Motor neuron (in vitro differentiated cells): ENCODE measurements at regions not wholly inside any gene's neighbourhood (a gene's known extent, or its start where the extent isn't known, plus 50 kb on each side); places are given as distances from the start of the nearest gene placed in this dataset.
A peak's percentile ranks its signal among the peaks of the same experiment; 100 is the strongest.
"Not testable (repeated sequence)": the region's sequence is repeated elsewhere in the genome, so short reads cannot be mapped to it uniquely, and the experiment has no call there.

ENCODE experiments used
- ATAC-seq, 8 experiments: fragments of 200-7000 bp; cut with Tn5 transposase; replicated peaks in 6 of 8; 2 replicates each; pipeline ENCODE4 v1.8.0; 2021; ENCODE audit warnings: mild to moderate bottlenecking in 8 of 8, moderate library complexity in 8 of 8
- H3K27ac ChIP-seq, 2 donors: fragments of 250-450 bp; sonication (Bioruptor Pico); 2 replicates each; pipeline ENCODE4 v1.9.0; 2021; ENCODE audit warnings: antibody characterized with exemption in 2 of 2, mild to moderate bottlenecking in 2 of 2, moderate library complexity in 1 of 2
- H3K4me1 ChIP-seq, 2 donors: fragments of 250-450 bp; sonication (Bioruptor Pico); replicated peaks in 1 of 2; 2 replicates each; pipeline ENCODE4 v1.6.1; 2021; ENCODE audit warnings: antibody characterized with exemption in 2 of 2, mild to moderate bottlenecking in 2 of 2, moderate library complexity in 1 of 2
- H3K4me3 ChIP-seq, 5 donors: fragments of 250-450 bp; sonication (Bioruptor Pico); 2 replicates each; pipeline ENCODE4 v1.9.0; 2021; ENCODE audit warnings: antibody characterized with exemption in 5 of 5, mild to moderate bottlenecking in 5 of 5, moderate library complexity in 4 of 5
- WGBS, 10 experiments: fragments of 450-650 bp; shearing (Covaris generic); methylation state at CpG; one replicate each; pipeline ENCODE4 v1.0.0; 2022; 5-methylcytosine and 5-hydroxymethylcytosine counted together
- in situ Hi-C, 9 experiments: fragments of 400-800 bp; cut with MboI; loops; one replicate each; pipeline ENCODE4 v1.15.0; 2021; ENCODE audit warnings: low sequenced_read_pairs in 9 of 9, low pct_unique_long_range_greater_than_20kb in 2 of 9; ENCODE audit not compliant: unreplicated experiment in 9 of 9

DNA sequence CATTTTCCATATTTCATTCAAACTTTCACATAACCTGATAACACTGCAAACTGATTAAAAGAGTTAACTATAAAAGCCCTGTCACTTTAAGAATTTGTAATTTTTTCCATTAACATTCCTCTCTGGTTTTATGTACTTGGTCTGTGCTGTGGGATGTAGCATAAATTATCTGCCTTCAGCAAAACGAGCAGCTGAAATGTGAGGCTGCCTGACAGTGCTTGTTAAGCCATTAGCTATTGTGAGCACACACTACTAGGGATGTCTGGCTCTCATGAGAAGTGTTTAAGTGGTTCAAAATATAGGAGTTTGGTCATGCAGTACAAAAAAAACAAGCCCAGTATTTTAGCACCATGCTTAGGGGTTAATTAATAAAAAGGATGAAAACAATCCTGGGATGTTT is 63.0 kb downstream of the HOXA1 start:
- H3K4me3 ChIP-seq = no peak overlapping the region
- in situ Hi-C loops = no loop called here
- peak overlapping the region in 1 of 2 donors; percentile 0 for H3K27ac ChIP-seq
- peak; percentile 61 to 100 (median 98) for ATAC-seq
- H3K4me1 ChIP-seq = peaks cover 21 to 32% of the 10 kb centered on the region in 2 donors
- WGBS, 10 experiments = 0% methylated on average over 1 of the region's 1 CpG; no CpG with 5 or more reads in 5 of the 10 experiments

GRCh38 chr7:27031289-27032172 is 64.3 kb downstream of the HOXA1 start:
- Histone ChIP-seq H3K4me3 (no peak overlapping the region), H3K4me1 (peaks cover 21 to 32% of the 10 kb centered on the region in 2 donors), H3K27ac (no peak overlapping the region)
- ATAC-seq = no peak
- 6 to 89% (median 65%) methylated on average over 2 to 8 of the region's 8 CpGs; no CpG with 5 or more reads in 1 of the 10 experiments for WGBS, 10 experiments
- in situ Hi-C loops = no loop called here

DNA sequence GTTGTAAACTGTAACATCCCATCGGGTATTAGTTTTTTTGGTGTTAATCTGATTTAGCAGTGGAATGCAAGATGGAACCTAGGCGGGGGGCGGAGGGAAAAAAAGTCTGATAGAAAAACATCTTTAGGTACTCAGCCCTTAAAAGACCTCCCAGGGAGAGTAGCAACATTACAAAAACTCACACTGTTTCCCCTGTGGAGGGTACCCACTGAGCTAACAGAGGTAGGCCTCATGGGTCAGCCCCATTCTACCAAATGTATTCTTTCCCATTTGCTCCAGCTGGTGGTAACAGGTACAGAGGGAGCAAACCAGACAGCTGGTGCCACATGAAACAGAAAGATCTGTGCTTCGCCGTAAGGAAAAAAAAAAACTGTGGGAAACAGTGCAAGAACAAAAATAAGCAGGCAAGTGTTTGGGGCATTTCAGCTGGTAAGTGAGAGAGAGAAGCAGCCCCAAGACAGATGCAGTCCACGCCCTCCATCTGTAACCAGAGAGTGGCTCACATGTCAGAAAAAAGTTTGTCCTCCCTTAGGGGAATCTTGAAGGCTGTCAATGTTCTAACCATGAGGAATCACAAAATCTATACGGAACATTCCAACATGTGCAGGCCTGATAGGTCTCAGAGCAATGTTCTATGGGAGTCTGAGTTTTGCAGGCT is 65.3 kb downstream of the HOXA1 start:
- no peak overlapping the region for H3K27ac ChIP-seq
- peak in 5 of 8 experiments; percentile 35 to 88 (median 67) for ATAC-seq
- 43 to 100% (median 70%) methylated on average over 1 to 6 of the region's 7 CpGs; no CpG with 5 or more reads in 1 of the 10 experiments for WGBS, 10 experiments
- in situ Hi-C loops = no loop called here
- no peak overlapping the region for H3K4me3 ChIP-seq
- H3K4me1 ChIP-seq = peaks cover 21 to 32% of the 10 kb centered on the region in 2 donors

- 0 to 97% (median 88%) methylated on average over 1 to 6 of the region's 8 CpGs; no CpG with 5 or more reads in 1 of the 10 experiments for WGBS, 10 experiments
- no peak for ATAC-seq
- H3K4me3 ChIP-seq = no peak overlapping the region
- no peak overlapping the region for H3K27ac ChIP-seq
- in situ Hi-C loops = no loop called here
- H3K4me1 ChIP-seq = peaks cover 10 to 12% of the 10 kb centered on the region in 2 donors
Observed at GRCh38 chr7:27025270-27025669, 70.5 kb downstream of the HOXA1 start.

DNA sequence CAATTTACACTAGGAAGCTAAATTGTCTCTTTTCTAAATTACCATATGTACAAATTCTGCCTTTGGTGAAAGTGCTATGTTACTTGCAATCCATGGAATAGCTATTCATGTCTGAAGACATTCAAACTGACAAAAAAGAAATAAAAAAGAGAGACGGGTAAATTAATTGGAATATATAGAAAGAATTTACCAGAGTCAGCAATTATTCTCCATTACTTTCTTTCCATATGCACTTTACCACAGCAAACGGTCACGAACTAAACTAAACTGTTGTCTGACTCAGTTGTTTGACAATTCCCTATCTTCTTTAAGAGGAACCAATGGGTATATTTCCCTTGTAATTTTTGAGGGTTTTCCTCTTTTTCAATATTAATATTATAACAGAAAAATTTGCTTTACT is 85.7 kb downstream of the HOXA1 start:
- peak in 1 of 8 experiments; percentile 50 for ATAC-seq

DNA sequence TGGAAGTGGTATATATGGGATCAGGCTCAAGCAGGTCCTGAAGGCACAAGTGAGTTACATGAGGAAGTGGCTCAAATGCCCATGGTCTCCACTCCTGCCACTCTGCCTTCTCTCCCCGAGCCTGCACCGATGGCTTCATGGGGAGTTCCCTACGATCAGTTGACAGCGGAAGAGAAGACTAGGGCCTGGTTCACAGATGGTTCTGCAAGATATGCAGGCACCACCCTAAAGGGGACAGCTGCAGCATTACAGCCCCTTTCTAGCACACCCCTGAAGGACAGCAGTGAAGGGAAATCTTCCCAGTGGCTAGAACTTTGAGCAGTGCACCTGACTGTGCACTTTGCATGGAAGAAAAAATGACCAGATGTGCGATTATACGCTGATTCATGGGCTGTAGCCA is 95.3 kb downstream of the HOXA1 start:
- 61 to 100% (median 93%) methylated on average over 1 to 5 of the region's 6 CpGs; no CpG with 5 or more reads in 3 of the 10 experiments for WGBS, 10 experiments
- in situ Hi-C loops = no loop called here
- ATAC-seq = no peak
- Histone ChIP-seq H3K27ac (no peak overlapping the region), H3K4me1 (peaks cover 12 to 14% of the 10 kb centered on the region in 2 donors), H3K4me3 (no peak overlapping the region)

More for the DNA sequence above, 85.7 kb downstream of the HOXA1 start:
- Histone ChIP-seq H3K4me1 (no peaks in the 10 kb centered on the region), H3K27ac (no peak overlapping the region), H3K4me3 (no peak overlapping the region)
- in situ Hi-C loops = no loop called here
- WGBS, 10 experiments = 63 to 100% (median 92%) methylated on average over 2 to 3 of the region's 3 CpGs

DNA sequence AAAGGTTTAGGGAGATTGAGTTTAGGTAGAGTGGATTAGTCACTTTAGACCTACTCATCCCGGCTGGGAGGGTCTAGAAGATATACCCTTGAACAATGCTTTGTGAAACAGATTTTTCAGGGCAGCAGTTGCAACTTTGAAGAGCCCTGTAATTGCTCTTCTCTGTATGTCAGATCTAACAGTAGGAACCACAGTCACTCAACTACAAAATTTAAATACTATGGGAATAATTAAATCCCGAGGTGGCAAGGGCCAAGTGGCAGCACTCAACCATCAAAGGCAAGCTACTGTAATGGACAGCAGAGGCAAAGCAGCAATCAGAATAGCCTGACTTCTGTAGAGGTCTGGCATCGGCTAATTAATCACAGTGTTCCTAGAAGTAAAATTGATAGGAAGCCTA is 97.5 kb downstream of the HOXA1 start:
- peaks cover 27 to 33% of the 10 kb centered on the region in 2 donors for H3K4me1 ChIP-seq
- in situ Hi-C loops, H3K4me3 ChIP-seq, ATAC-seq, H3K27ac ChIP-seq: not testable (repeated sequence)
- 17 to 100% (median 69%) methylated on average over 1 to 3 of the region's 3 CpGs for WGBS, 10 experiments

GRCh38 chr7:26995666-26996065 is 100.1 kb downstream of the HOXA1 start:
- Histone ChIP-seq H3K27ac (no peak overlapping the region), H3K4me1 (peaks cover 27 to 33% of the 10 kb centered on the region in 2 donors), H3K4me3 (no peak overlapping the region)
- in situ Hi-C loops = no loop called here
- 0 to 50% (median 0%) methylated on average over 1 of the region's 1 CpG; no CpG with 5 or more reads in 7 of the 10 experiments for WGBS, 10 experiments
- ATAC-seq = peak in 5 of 8 experiments; percentile 41 to 72 (median 48)

DNA sequence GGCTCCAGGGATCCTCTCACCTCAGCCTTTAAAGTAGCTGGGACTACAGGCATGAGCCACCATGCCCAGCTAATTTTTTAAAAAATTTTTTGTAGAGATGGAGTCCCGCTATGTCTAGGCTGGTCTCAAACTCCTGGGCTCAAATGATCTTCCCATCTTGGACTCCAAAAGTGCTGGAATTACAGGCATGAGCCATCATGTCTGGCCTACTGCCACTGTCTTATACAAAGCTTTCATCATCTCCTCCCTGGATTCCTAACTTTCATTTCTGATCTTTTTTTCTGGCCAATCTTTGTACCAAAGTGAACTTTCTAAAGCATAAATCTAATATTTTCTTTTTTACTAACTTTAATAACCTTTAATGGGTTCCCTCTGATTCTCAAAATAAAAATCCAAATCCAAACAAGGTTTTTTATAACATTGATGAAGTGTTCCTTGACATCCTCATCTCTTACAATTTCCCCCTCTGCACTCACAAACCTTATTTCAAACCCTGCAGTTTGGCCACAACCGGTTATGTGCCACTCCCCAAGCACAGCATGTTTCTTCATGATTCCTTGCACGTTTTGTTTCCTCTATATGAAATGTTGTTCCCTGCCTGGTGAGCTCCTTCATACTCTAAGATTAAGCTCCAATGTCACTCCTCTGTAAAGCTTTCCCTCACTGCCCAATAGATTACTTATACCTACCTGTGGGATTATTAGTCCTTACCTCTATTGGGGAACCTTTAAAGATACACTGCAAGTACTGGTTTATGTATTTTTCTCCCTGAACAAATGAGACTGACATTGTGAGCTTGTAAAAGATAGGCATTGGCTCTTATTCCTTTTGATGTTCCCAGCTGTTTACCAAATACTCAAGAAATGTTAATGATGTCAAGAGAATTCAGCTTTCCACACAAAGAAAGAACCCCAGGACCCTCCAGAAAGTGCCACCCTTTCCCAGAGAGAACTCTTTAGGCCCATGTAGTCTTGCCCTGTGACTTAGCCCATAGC is 101.7 kb downstream of the HOXA1 start:
- H3K27ac ChIP-seq = peak overlapping the region in 1 of 2 donors; percentile 7
- ATAC-seq = peak in 1 of 8 experiments; percentile 23
- WGBS, 10 experiments = 4 to 80% (median 45%) methylated on average over 1 to 3 of the region's 3 CpGs
- H3K4me1 ChIP-seq = peaks cover 35 to 44% of the 10 kb centered on the region in 2 donors
- in situ Hi-C loops = no loop called here
- no peak overlapping the region for H3K4me3 ChIP-seq

DNA sequence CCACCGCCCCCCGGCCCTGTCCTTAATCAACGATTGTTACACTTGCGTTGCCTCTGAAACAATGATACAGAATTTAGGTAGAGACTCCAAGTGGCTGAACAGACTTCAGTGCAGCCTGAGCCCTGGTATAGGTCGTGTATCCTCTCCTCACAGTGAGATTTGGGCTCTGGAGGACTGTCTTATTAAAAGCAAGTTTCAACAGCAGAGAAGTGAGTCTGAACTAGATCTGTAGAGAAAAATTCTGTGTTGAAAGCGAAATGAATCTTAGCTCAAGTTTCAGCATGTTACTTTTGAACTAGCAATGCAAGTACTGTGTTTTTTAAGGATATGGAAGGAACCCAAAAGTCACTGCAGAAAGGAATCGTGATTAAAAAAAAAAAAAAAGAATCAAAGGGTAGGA is 103.1 kb downstream of the HOXA1 start:
- ATAC-seq = no peak
- in situ Hi-C loops = no loop called here
- 8 to 100% (median 60%) methylated on average over 1 to 6 of the region's 7 CpGs for WGBS, 10 experiments
- Histone ChIP-seq H3K4me1 (peaks cover 43 to 50% of the 10 kb centered on the region in 2 donors), H3K4me3 (no peak overlapping the region), H3K27ac (no peak overlapping the region)

GRCh38 chr7:26991796-26992195 is 104.0 kb downstream of the HOXA1 start:
- Histone ChIP-seq H3K4me3 (no peak overlapping the region), H3K4me1 (peaks cover 42 to 49% of the 10 kb centered on the region in 2 donors), H3K27ac (no peak overlapping the region)
- WGBS, 10 experiments = 36 to 100% (median 94%) methylated on average over 1 to 4 of the region's 6 CpGs; no CpG with 5 or more reads in 2 of the 10 experiments
- no peak for ATAC-seq
- in situ Hi-C loops = no loop called here

- Histone ChIP-seq H3K4me1 (peaks cover 27 to 32% of the 10 kb centered on the region in 2 donors), H3K27ac (no peak overlapping the region), H3K4me3 (no peak overlapping the region)
- WGBS, 10 experiments = 0 to 59% (median 40%) methylated on average over 1 to 3 of the region's 3 CpGs
- in situ Hi-C loops = no loop called here
- ATAC-seq = peak in 2 of 8 experiments; percentile 41 to 91
Observed at GRCh38 chr7:26989897-26990670, 105.7 kb downstream of the HOXA1 start.
